ENCODE measurements at regions not wholly inside any gene's neighbourhood (a gene's known extent, or its start where the extent isn't known, plus 50 kb on each side); places are given as distances from the start of the nearest gene placed in this dataset.

DNA sequence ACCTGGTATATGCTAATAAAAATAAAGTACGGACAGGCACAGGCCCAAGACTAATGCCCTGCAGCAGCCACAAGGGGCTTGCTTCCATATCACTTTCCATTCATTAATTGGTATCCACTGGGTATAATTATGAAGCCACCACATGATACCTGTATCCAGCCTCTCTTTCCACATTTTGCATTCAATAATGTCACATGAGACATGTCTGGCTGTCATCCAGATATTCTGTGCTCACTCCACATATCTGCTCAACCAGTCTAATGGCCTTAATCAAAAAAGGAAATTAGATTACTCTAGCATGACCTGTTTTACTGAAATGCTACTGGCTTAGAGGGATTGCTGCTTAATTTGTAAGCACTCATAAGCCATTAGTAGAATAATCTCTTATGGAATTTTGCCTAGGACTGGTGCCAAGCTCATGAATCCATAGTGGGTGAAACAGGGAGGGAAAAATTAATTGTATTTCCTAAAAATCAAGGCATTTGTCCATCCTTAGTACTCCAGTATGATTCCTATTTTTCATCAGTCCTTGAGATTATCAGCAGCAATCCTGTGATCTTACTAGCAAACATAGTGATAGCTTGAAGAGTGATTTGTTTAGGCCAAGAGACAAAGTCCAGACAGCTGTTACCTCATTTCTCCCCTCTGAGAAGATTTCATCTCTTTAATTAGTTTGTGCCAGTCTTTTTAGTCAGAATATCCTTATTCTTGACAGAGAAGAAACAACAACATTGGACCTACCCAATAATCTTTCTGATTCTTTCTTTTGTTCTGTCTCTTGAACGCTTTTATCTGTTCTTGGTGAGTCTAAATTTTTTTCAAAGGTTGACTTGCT, 119.2 kb upstream of the ABCA1 start:
- H3K4me3 ChIP-seq, result no peak overlapping the region
- H3K36me3 ChIP-seq (ENCODE audit: insufficient read depth), result no peaks in the 10 kb centered on the region
- peaks cover 6% of the 10 kb centered on the region for H3K27me3 Mint-ChIP-seq (ENCODE audit: insufficient read depth, low read depth, poor library complexity)
- H3K4me2 ChIP-seq, result no peak overlapping the region
- H3K4me1 ChIP-seq (ENCODE audit: insufficient read depth), result no peaks in the 10 kb centered on the region
- ATAC-seq (no peak), DNase-seq (ENCODE audit: low spot score) (no peak)
- H3K27me3 ChIP-seq (ENCODE audit: insufficient read depth), result no peaks in the 10 kb centered on the region
- no peak overlapping the region for H3K27ac Mint-ChIP-seq
- no peaks in the 10 kb centered on the region for H3K36me3 Mint-ChIP-seq (ENCODE audit: low read depth)
- H3K4me1 Mint-ChIP-seq, result peaks cover 14% of the 10 kb centered on the region
- H3K27ac ChIP-seq (ENCODE audit: low read depth), result no peak overlapping the region
- H4K20me1 ChIP-seq (replicated peaks; ENCODE audit: insufficient read depth), result no peaks in the 10 kb centered on the region
- no peak overlapping the region for H2AFZ ChIP-seq
- TF ChIP-seq, protein P1, sequence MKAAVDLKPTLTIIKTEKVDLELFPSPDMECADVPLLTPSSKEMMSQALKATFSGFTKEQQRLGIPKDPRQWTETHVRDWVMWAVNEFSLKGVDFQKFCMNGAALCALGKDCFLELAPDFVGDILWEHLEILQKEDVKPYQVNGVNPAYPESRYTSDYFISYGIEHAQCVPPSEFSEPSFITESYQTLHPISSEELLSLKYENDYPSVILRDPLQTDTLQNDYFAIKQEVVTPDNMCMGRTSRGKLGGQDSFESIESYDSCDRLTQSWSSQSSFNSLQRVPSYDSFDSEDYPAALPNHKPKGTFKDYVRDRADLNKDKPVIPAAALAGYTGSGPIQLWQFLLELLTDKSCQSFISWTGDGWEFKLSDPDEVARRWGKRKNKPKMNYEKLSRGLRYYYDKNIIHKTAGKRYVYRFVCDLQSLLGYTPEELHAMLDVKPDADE (IDR thresholded peaks at IDR 0.05), result no peak
- TF ChIP-seq, protein P2, sequence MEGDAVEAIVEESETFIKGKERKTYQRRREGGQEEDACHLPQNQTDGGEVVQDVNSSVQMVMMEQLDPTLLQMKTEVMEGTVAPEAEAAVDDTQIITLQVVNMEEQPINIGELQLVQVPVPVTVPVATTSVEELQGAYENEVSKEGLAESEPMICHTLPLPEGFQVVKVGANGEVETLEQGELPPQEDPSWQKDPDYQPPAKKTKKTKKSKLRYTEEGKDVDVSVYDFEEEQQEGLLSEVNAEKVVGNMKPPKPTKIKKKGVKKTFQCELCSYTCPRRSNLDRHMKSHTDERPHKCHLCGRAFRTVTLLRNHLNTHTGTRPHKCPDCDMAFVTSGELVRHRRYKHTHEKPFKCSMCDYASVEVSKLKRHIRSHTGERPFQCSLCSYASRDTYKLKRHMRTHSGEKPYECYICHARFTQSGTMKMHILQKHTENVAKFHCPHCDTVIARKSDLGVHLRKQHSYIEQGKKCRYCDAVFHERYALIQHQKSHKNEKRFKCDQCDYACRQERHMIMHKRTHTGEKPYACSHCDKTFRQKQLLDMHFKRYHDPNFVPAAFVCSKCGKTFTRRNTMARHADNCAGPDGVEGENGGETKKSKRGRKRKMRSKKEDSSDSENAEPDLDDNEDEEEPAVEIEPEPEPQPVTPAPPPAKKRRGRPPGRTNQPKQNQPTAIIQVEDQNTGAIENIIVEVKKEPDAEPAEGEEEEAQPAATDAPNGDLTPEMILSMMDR (conservative IDR thresholded peaks at IDR 0.05; ENCODE audit: low read depth in 2 of 2), result 0 out of 4 replicates have a peak, but pooled peaks of 1 of the 2 experiments have one; percentile 13
- no peaks in the 10 kb centered on the region for H3K9me3 Mint-ChIP-seq
- H3K4me3 Mint-ChIP-seq, result no peak overlapping the region
- H3K79me2 ChIP-seq (replicated peaks; ENCODE audit: insufficient read depth), result no peaks in the 10 kb centered on the region
- H3F3A ChIP-seq (replicated peaks; ENCODE audit: low read depth), result no peaks in the 10 kb centered on the region
- H3K9me2 ChIP-seq (ENCODE audit: insufficient read depth), result peaks cover 8% of the 10 kb centered on the region; the same call in 1 of the 2 replicates

DNA sequence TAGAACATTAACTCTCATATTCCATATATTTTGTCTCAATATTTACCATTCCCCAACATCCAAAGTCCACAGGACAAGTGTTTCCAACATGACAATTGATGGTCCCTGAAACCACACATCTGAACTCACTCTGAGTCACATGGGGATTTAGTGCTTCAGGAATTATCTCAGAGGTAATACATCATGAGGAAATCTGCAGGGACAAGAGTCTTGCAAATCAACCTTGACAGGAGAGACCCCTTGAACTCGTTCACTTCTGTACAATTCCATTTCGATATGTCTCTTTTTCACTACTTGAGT, 119.7 kb upstream of the ABCA1 start:
- no peaks in the 10 kb centered on the region for H3K36me3 ChIP-seq (ENCODE audit: insufficient read depth)
- no peaks in the 10 kb centered on the region for H3K4me1 ChIP-seq (ENCODE audit: insufficient read depth)
- H3K4me2 ChIP-seq, result no peak overlapping the region
- no peaks in the 10 kb centered on the region for H3F3A ChIP-seq (replicated peaks; ENCODE audit: low read depth)
- Mint-ChIP-seq H3K4me1 (peaks cover 14% of the 10 kb centered on the region), H3K27ac (no peak overlapping the region), H3K27me3 (ENCODE audit: insufficient read depth, low read depth, poor library complexity) (peaks cover 8% of the 10 kb centered on the region), H3K9me3 (no peaks in the 10 kb centered on the region), H3K36me3 (ENCODE audit: low read depth) (no peaks in the 10 kb centered on the region), H3K4me3 (no peak overlapping the region)
- H2AFZ ChIP-seq, result no peak overlapping the region
- DNase-seq (ENCODE audit: low spot score) (no peak), ATAC-seq (no peak)
- peaks cover 8% of the 10 kb centered on the region; the same call in 1 of the 2 replicates for H3K9me2 ChIP-seq (ENCODE audit: insufficient read depth)
- no peaks in the 10 kb centered on the region for H3K79me2 ChIP-seq (replicated peaks; ENCODE audit: insufficient read depth)
- no peaks in the 10 kb centered on the region for H3K27me3 ChIP-seq (ENCODE audit: insufficient read depth)
- H4K20me1 ChIP-seq (replicated peaks; ENCODE audit: insufficient read depth), result no peaks in the 10 kb centered on the region
- no peak overlapping the region for H3K4me3 ChIP-seq
- H3K27ac ChIP-seq (ENCODE audit: low read depth), result no peak overlapping the region
- TF ChIP-seq EZH2 (IDR thresholded peaks at IDR 0.05; ENCODE audit: low read depth, unreplicated experiment) (no peak), POLR2AphosphoS5 (IDR thresholded peaks at IDR 0.05; ENCODE audit: low read depth) (no peak), NANOG (IDR thresholded peaks at IDR 0.05; ENCODE audit: borderline replicate concordance) (no peak), ZNF331 (CRISPR knock-in tag; IDR thresholded peaks at IDR 0.05; ENCODE audit: low read depth) (no peak)
- TF ChIP-seq, protein P3, sequence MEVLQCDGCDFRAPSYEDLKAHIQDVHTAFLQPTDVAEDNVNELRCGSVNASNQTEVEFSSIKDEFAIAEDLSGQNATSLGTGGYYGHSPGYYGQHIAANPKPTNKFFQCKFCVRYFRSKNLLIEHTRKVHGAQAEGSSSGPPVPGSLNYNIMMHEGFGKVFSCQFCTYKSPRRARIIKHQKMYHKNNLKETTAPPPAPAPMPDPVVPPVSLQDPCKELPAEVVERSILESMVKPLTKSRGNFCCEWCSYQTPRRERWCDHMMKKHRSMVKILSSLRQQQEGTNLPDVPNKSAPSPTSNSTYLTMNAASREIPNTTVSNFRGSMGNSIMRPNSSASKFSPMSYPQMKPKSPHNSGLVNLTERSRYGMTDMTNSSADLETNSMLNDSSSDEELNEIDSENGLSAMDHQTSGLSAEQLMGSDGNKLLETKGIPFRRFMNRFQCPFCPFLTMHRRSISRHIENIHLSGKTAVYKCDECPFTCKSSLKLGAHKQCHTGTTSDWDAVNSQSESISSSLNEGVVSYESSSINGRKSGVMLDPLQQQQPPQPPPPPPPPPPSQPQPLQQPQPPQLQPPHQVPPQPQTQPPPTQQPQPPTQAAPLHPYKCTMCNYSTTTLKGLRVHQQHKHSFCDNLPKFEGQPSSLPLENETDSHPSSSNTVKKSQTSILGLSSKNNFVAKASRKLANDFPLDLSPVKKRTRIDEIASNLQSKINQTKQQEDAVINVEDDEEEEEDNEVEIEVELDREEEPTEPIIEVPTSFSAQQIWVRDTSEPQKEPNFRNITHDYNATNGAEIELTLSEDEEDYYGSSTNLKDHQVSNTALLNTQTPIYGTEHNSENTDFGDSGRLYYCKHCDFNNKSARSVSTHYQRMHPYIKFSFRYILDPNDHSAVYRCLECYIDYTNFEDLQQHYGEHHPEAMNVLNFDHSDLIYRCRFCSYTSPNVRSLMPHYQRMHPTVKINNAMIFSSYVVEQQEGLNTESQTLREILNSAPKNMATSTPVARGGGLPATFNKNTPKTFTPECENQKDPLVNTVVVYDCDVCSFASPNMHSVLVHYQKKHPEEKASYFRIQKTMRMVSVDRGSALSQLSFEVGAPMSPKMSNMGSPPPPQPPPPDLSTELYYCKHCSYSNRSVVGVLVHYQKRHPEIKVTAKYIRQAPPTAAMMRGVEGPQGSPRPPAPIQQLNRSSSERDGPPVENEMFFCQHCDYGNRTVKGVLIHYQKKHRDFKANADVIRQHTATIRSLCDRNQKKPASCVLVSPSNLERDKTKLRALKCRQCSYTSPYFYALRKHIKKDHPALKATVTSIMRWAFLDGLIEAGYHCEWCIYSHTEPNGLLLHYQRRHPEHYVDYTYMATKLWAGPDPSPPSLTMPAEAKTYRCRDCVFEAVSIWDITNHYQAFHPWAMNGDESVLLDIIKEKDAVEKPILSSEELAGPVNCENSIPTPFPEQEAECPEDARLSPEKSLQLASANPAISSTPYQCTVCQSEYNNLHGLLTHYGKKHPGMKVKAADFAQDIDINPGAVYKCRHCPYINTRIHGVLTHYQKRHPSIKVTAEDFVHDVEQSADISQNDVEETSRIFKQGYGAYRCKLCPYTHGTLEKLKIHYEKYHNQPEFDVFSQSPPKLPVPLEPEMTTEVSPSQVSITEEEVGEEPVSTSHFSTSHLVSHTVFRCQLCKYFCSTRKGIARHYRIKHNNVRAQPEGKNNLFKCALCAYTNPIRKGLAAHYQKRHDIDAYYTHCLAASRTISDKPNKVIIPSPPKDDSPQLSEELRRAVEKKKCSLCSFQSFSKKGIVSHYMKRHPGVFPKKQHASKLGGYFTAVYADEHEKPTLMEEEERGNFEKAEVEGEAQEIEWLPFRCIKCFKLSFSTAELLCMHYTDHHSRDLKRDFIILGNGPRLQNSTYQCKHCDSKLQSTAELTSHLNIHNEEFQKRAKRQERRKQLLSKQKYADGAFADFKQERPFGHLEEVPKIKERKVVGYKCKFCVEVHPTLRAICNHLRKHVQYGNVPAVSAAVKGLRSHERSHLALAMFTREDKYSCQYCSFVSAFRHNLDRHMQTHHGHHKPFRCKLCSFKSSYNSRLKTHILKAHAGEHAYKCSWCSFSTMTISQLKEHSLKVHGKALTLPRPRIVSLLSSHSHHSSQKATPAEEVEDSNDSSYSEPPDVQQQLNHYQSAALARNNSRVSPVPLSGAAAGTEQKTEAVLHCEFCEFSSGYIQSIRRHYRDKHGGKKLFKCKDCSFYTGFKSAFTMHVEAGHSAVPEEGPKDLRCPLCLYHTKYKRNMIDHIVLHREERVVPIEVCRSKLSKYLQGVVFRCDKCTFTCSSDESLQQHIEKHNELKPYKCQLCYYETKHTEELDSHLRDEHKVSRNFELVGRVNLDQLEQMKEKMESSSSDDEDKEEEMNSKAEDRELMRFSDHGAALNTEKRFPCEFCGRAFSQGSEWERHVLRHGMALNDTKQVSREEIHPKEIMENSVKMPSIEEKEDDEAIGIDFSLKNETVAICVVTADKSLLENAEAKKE (CRISPR knock-in tag; IDR thresholded peaks at IDR 0.05), result no peak
- TF ChIP-seq, protein P2 (conservative IDR thresholded peaks at IDR 0.05; ENCODE audit: low read depth in 2 of 2), result no peak
- TF ChIP-seq, protein P1 (IDR thresholded peaks at IDR 0.05), result no peak
